GM19438 (cell line): ENCODE measurements at regions not wholly inside any gene's neighbourhood (a gene's known extent, or its start where the extent isn't known, plus 50 kb on each side); places are given as distances from the start of the nearest gene placed in this dataset.

Experiments
- ATAC-seq: cut with Tn5 transposase; IDR thresholded peaks from one replicate; pipeline ENCODE4 v1.9.1; 2021; ENCODE audit warnings: low read depth; ENCODE audit not compliant: unreplicated experiment

DNA sequence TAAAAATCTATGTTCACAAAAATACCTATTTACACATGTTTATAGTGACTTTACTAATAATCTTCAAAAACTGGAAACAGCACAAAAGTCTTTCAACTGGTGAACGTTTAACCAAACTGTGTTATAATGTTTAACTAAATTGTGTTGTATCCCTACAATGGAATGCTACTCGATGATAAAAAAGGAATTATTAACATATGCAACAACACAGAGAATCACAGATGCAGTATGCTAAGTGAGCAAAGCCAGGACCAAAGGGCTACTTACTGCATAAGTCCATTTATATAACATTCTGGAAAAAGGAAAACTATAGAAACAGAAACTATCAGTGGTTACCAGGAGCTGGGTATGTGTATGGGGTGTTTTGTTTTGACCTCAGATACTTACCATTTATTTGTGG, 602.2 kb upstream of the BTBD3 start:
- no peak for ATAC-seq

DNA sequence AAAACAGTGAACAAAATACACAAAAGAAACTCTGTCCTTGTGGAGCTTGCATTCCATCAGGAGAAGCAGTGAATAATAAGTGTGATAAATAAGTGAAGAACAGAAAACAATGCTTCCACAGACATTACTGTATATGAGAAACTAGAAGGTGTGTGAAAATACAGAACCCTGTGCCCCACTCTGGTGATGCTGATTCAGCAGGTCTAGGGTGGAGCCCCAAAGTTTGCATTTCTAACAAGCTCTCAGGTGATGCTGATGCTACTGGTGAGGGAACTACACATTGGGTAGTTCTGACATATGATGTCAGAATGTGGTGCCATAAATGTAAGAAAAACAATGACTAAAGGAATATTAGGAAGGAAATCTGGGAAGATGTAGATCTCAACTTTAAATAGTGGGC, 601.4 kb upstream of the BTBD3 start:
- ATAC-seq, result no peak

DNA sequence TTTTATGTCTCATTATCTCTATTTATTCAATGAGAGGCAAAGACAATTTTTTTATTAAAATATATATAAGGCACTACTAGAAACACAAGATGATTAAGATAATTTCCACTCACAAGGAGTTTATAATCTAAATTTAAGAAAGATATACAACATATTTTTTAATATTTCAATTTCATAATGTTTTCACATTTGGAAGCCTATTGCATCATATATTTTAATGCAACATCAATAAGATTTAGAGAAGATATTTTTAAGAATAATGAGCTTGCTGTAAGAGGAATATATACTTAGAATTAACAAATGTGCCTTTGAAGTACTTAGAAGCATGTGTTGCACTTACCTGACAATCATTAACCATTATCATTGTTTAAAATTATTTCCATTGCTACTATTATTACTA, 597.7 kb upstream of the BTBD3 start:
- no peak for ATAC-seq

DNA sequence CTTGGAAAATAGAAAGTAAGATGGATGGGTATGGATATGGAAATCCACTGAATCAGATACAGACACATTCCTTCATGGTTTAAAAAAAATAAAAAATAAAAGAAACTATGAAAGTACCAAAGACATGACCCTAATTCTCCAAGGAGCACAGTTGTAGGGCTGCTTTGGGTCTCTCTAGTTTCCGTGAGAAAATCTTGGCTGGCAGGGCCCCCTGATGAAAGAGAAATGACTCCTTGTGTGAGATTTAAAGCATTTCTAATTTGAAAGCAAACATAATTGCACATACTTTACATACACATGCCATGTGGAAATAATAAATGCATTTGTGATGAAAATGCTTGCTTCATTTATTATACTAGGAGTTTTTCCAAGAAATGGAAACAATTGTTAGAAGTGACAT, 593.9 kb upstream of the BTBD3 start:
- no peak for ATAC-seq

DNA sequence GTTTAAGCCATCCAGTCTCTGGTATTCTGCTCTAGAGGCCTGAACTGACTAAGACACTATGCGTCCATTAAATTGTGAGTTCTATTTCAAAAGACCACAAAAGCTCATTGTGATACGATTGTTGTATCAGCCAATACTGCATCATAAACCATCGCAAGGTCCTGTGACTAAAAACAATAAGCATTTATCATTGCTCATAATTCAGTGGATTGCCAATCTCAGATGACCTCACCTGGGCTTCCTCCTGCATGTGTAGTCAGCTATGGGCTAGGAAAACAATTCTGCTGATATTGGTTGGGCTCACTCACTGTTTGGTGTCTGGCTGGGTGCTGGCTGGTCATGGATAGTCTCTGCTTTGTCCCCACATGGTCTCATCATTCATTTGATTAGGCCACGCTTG, 592.7 kb upstream of the BTBD3 start:
- no peak for ATAC-seq

DNA sequence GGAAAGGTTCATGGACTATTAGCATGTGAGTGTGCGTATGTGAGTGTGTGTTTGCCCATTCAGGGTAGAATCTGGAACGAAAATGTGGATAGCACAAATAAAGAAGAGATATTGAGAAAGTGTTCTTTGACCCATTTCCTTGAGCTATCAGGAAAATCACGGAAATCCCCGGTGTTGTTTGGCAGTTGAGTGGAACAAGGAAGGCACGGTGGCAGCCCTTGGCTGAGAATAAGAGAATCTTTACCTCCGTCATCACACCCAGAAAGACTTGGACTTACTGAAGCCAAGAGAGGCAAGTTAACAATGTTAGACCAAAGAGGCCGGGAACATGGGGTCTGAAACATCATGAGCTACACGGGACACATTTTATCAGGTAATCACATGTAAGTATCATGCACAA, 588.9 kb upstream of the BTBD3 start:
- ATAC-seq, result no peak

DNA sequence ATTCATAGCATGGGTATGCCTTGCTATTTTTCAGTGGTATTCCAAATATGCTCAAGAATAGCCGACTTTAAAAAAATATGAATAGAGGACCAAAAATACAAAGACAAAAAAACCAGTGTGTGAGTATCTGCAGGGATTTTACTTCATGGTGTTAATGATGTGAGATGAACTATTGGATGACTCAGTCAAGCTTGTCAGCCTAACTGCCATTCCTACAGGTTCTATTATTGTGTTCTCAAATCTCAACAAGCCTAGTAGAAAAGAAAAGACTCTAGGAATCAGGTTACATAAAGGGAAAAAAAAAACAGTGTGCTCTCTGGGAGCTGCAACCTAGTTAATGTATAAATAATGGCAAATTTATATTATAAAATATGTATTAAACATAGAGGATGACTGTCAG, 588.4 kb upstream of the BTBD3 start:
- ATAC-seq, result no peak

DNA sequence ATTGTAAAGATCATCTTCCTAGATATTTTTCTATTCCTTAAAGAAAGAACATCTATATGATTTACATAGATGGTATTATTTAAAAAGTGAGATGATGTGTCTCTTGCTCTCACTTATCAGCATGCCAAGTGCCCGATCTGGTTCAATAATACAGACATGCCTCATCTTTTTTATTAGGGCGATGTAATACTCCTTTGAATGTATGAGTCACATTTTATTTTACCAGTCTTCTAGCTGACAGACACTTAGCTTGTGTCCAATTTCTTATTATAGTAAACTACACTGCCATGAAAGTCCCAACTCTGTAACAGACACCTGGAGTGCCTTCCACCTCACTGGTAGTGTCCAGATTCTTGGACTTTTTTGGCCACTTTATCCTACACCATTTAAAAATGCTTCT, 586.6 kb upstream of the BTBD3 start:
- no peak for ATAC-seq

DNA sequence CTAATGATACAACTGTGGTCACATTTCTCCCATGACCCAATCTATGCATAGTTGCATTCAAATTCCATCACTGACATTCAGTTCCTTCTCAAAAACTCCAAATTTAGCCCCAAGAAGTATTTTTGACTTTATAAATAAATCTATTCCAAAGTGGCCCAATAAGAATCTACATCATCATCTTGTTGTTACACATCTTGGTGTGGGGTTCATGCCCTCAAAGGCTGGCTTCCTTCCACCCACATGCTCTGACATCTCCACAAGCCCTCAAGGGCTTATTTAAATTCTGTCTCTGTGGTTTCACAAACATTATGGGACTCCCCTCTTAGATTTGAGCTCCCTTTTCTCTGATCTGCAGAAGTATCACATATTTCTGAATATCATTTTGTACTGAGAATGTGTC, 585.3 kb upstream of the BTBD3 start:
- no peak for ATAC-seq

DNA sequence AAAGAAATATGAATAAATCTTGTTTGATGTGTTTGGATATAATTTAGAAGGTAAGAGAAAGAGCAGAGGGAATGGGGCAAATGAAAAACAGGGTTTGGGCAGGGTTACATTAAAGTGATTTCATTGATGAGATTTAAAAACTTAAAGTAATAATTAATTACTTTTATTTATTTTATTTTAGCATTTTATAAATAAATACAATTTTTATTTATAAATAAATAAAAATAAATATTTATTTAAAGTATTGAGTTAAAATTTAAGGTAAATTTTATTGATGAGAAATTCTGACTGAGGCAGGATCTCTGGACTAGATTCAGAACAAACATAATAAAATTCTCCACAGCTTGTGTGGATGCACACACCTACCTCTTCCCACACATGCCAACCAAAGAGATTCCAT, 584.1 kb upstream of the BTBD3 start:
- ATAC-seq, result no peak

DNA sequence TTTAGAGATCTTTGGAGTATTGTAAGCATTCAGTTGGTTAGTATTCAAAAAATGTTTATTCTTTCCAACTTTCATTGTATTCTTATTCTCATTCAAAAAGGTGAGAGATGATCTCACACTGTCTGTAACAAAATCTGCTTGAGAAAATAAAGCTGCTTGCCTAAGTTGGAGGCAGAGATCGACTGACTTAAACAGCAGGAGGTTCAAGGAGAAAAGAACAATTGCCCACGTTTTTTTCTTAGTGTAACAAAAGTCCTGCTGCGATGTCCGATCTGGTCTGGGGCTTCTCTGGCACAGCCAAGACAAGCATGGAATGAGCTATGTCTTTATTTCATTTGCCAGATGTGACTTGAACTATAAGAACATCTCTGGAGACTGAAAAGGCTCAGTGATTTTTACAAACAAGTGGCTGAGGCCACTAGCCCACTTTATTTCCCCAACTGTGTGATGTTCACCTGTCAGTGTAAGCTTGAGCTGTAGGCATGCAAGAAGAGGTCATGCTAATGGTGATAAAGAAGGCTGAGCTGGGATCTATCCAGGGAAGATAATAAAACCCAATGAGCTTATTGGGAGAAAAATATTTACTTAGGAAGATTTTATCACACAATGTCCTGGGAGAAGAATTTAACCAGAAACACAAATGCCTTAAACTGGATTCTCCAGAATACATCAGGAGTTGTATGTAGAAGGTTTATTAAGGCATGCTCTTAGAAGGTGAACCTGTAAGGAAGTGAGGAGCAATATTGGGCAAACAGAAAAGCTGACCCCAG, 580.1 kb upstream of the BTBD3 start:
- ATAC-seq, result no peak

DNA sequence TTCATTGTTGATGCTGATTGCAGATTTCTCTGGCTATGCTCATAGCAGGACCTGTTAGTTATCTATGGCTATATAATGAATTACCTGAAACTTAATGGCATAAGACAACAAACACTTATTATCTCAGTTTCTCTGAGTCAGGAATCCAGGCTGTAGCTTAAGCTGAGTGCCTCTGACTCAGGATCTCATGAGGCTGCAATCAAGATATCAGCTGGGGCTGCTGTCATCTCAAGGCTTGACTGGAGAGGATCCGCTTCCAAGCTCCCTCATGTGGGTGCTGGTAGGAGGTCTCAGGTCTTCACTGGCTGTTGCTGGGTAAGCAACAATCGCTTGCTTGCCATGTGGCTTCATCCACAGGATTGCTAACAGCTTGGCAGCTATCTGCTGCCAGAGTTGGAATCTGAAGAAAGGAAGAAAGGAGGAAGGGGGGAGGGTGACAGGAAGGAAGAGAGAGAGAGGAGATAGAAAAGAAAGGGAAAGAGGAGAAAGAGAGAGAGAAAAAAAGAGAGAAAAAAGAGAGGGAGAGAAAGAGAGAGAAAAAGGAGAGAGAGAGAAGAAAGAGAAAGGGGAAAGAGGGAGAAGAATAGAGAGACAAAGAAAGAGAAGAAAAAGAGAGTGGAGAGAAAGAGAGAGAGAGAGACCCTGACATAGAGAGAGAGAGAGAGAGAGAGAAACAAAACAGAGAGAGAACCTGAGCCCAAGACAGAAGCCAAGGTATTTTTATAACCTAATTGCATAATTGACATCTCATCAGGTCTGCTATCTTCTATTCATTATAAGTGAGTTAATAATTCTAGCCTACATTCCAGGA, 579.0 kb upstream of the BTBD3 start:
- no peak for ATAC-seq

DNA sequence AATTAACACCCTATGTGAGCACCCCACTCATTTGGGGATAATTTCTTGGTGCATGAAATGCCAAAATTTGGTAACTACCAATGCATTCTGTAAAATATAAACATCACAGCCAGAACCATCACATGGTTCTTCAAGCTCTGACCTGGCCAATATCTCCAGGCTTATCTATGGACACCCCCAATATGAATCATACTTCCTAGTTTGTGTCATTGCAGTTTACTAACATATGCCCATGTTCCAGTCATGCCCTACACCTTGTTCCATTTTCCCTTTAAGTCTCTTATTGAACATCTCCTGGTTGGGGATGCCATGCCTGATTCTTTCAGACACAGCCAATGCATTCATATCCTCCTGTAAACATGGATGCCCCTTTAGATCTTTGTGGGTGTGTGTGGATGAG, 572.8 kb upstream of the BTBD3 start:
- no peak for ATAC-seq

DNA sequence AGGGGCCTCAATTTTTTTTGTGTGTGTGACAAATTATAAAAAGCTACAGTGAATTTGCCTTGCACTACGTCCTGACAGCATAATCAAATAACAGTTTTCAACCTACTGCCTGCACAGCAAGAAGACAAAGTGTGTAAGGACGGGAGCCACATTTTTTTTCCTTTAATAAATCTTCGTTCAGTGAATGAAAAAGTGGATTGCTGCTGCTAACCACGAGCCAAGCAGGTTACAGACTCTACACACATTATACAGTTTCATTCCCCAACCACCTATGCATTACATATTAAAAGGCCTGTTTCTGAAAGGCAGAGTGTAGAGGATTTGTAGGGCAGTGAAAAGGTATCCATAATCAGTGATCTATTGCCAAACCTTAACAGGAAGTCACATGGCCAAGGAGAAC, 570.0 kb upstream of the BTBD3 start:
- ATAC-seq, result no peak

DNA sequence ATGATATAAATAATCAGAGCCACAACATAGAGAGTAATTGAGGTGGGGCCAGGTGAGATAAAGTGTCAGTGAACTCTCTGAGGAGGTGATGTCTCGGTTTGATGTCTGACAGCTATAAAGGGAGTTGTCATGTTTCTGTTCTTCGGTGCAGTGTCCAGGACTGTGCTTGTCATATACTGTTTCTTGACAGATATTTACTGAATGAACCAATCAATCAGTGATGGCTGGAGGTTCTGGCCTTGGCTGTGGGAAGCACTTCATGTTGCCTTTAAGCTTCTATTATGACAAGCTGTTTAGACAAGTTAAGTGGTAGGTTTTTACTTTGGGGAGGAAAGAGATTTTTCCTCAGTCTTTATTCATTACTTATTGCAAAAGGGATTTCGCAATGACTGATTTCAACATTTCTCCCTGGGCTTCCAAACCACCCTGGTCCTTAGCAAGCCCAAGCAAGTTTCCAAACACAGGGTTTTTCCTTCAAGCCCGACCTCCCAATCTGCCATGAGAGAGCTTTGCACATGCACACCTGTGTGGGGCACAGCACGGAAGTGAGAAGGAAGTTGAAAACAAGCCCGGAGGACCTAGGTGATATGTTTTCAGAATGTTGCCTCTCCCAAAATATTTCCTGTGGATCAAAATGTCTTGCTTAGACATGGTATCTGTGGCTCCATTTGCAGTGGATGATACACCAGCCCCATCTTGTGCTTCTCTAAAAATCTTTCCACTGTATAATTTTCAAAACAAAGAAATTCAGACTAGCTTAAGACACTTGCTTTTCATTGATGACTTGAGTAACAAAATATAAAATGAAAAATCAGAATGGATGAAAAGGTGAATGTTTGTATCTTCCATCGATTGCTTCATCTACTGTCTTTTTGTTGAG, 567.3 kb upstream of the BTBD3 start:
- ATAC-seq, result no peak

DNA sequence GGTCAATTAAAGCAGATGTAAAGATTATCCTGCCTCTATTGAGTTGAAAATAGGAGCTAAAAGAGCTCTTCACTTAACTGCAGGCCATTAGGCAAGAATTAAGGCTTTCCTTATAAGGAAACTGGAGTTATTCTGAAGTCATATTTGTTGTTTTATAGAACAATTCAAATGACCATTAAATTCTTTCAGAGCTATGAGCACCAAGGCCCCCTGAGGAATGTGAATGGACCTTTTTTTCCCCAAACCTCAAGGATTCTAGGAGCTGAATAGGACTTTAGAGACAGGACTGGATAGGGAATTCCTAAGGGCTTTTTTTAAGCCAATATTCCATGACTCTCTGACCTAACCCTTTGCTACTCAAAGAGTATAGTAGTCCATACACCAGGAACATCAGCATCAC, 565.7 kb upstream of the BTBD3 start:
- ATAC-seq, result no peak

DNA sequence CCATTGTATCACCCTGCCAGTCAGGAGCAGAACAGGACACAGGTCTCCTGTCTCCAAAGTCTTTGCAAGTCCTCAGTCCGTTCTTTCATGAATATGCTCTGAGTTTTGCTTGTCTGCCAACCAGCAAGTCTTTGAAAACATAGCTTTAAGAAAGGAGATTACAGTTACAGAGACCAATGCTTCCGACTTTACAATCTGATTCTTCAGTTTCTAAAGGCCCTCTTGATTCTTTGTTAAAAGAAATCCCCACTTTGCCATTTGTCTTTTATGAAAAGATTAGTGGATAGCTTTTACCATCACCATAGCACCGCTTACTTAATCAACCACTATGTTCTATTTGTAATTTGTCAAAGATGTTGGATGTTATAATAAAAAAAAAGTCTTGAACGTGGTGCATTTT, 562.8 kb upstream of the BTBD3 start:
- ATAC-seq, result no peak

DNA sequence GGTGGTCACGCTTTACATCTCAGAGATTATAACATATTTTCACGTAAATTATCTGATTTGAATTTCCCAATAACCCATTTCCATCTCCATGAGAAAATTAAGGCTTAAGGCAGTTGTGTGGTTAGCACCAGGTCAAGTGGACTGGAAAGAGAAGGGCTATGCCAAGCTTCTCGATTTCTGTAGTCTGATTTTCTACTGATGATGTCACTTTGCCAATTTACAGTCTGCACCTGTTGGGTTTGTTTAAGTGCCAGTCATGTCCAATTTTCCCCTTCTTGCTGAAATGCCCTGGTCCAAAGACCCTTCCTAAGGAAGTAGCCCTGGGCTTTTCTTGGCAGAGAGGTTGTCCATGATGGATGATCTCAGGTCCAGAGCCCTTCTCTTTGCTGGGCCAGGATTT, 562.3 kb upstream of the BTBD3 start:
- no peak for ATAC-seq

DNA sequence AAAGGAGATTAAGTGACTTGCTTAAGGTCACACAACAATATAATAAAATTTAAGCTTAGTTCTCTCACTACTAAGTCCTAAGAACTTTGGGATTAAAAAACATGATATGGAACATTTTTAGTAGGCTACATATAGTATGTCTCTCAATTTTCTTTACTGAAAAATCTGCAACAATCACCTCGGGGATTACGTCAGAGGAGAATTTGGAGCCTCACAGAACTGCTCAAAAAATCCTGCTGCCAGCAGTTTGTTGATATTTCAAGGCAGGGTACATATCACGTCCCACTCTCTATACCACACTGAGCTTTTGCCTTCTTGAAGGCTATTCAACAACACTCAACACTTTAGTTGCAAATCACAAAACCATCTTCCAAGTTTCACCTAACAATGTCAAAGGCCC, 561.6 kb upstream of the BTBD3 start:
- ATAC-seq, result no peak

DNA sequence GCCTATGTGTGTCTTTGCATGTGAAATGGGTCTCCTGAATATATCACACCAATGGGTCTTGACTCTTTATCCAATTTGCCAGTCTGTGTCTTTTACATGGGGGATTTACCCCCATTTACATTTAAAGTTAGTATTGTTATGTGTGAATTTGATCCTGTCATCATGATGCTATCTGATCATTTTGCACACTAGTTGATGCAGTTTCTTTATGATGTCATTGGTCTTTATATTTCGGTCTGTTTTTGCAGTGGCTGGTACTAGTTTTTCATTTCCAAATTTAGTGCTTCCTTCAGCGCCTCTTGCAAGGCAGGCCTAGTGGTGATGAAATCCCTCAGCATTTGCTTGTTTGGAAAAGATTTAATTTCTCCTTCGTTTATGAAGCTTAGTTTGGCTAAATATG, 555.2 kb upstream of the BTBD3 start:
- no peak for ATAC-seq

DNA sequence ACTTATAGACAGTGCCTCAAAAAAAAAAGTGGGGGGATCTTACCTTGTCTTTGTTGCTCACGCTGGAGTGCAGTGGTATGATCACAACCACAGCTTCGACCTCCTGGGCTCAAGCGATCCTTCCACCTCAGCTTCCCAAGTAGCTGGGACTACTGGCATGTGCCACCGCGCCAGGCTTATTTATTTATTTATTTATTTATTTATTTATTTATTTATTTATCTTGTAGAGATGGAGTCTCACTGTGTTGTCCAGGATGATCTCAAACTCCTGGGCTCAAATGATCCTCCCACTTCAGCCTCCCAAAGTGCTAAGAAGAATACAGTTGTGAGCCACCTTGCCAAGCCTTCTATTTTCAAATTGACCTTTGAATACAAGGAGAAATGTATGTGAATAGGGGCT, 553.0 kb upstream of the BTBD3 start:
- no peak for ATAC-seq
